Mesendoderm (in vitro differentiated cells): ENCODE measurements at regions not wholly inside any gene's neighbourhood (a gene's known extent, or its start where the extent isn't known, plus 50 kb on each side); places are given as distances from the start of the nearest gene placed in this dataset.
"Not testable (repeated sequence)": the region's sequence is repeated elsewhere in the genome, so short reads cannot be mapped to it uniquely, and the experiment has no call there.

Experiments used
- DNase-seq: peaks from one replicate; pipeline ENCODE4 v3.0.0; 2013
- H2AK5ac ChIP-seq: 2 replicates; pipeline ENCODE4 v1.6.1; 2013; ENCODE audit warnings: low read length, inconsistent platforms
- H2BK120ac ChIP-seq: 2 replicates; pipeline ENCODE4 v1.6.1; 2013; ENCODE audit warnings: low read depth, mild to moderate bottlenecking, low read length, moderate library complexity, mixed read lengths
- H2BK15ac ChIP-seq: replicated peaks from 2 replicates; pipeline ENCODE4 v1.6.1; 2013; ENCODE audit warnings: low read depth, mild to moderate bottlenecking, moderate library complexity
- H2BK5ac ChIP-seq: 2 replicates; pipeline ENCODE4 v1.6.1; 2013; ENCODE audit warnings: low read length, inconsistent platforms
- H3K18ac ChIP-seq: 2 replicates; pipeline ENCODE4 v1.6.1; 2013; ENCODE audit warnings: mild to moderate bottlenecking, low read length, mixed read lengths
- H3K23ac ChIP-seq: one replicate; pipeline ENCODE4 v1.6.1; 2013; ENCODE audit warnings: low read length
- H3K27ac ChIP-seq: 2 replicates; pipeline ENCODE4 v1.5.1; 2013; ENCODE audit warnings: low read depth, mild to moderate bottlenecking, inconsistent platforms, low read length, moderate library complexity
- H3K27me3 ChIP-seq: 2 replicates; pipeline ENCODE4 v1.6.1; 2013; ENCODE audit warnings: low read length, control low read depth, mild to moderate bottlenecking, inconsistent platforms; ENCODE audit not compliant: insufficient read depth, poor library complexity
- H3K36me3 ChIP-seq: 2 replicates; pipeline ENCODE4 v1.6.1; 2013; ENCODE audit warnings: low read length, inconsistent platforms; ENCODE audit not compliant: control insufficient read depth, insufficient read depth
- H3K4ac ChIP-seq: one replicate; pipeline ENCODE4 v1.6.1; 2013; ENCODE audit warnings: low read depth, mild to moderate bottlenecking, low read length, moderate library complexity
- H3K4me1 ChIP-seq: 2 replicates; pipeline ENCODE4 v1.6.1; 2013; ENCODE audit warnings: low read depth, low read length, inconsistent platforms; ENCODE audit not compliant: control insufficient read depth
- H3K4me2 ChIP-seq: 2 replicates; pipeline ENCODE4 v1.6.1; 2013; ENCODE audit warnings: low read length
- H3K4me3 ChIP-seq: 2 replicates; pipeline ENCODE4 v1.5.1; 2013; ENCODE audit warnings: mild to moderate bottlenecking, low read length
- H3K56ac ChIP-seq: one replicate; pipeline ENCODE4 v1.6.1; 2013; ENCODE audit warnings: low read length
- H3K79me1 ChIP-seq: 2 replicates; pipeline ENCODE4 v1.6.1; 2013; ENCODE audit warnings: low read length, inconsistent platforms
- H3K79me2 ChIP-seq: 2 replicates; pipeline ENCODE4 v1.6.1; 2013; ENCODE audit warnings: mild to moderate bottlenecking, low read length; ENCODE audit not compliant: control insufficient read depth, insufficient read depth
- H3K9ac ChIP-seq: 2 replicates; pipeline ENCODE4 v1.6.1; 2013; ENCODE audit warnings: low read length, inconsistent platforms
- H4K5ac ChIP-seq: one replicate; pipeline ENCODE4 v1.6.1; 2013; ENCODE audit warnings: low read length
- H4K8ac ChIP-seq: one replicate; pipeline ENCODE4 v1.6.1; 2013; ENCODE audit warnings: low read depth, mild to moderate bottlenecking, control low read depth, low read length, moderate library complexity
- WGBS: extraction: QIAGEN DNeasy Blood & Tissue Kit; methylation state at CpG from one replicate; pipeline ENCODE4 v1.1.7; 2013; ENCODE audit warnings: low lambda C conversion rate, missing lambda C conversion rate; ENCODE audit not compliant: insufficient coverage; ENCODE audit errors: extremely low coverage; 5-methylcytosine and 5-hydroxymethylcytosine counted together

GRCh38 chr9:66713552-66713951 is 187.0 kb upstream of the ZNF658 start:
- not testable (repeated sequence) for H3K79me1 ChIP-seq, H3K9ac ChIP-seq, H3K27me3 ChIP-seq, H3K56ac ChIP-seq, H2BK5ac ChIP-seq, H4K8ac ChIP-seq, H2AK5ac ChIP-seq, H3K23ac ChIP-seq, H3K4me1 ChIP-seq, H3K36me3 ChIP-seq, H3K79me2 ChIP-seq, DNase-seq, H3K18ac ChIP-seq, H2BK120ac ChIP-seq, H3K27ac ChIP-seq, H3K4ac ChIP-seq, H3K4me2 ChIP-seq, H3K4me3 ChIP-seq, H4K5ac ChIP-seq, H2BK15ac ChIP-seq
- WGBS, result no CpG with 5 or more reads among the region's 8 CpGs

GRCh38 chr9:66720845-66721244 is 179.7 kb upstream of the ZNF658 start:
- not testable (repeated sequence) for H3K79me2 ChIP-seq, H3K18ac ChIP-seq, DNase-seq, H2BK120ac ChIP-seq, H2AK5ac ChIP-seq, H3K56ac ChIP-seq, H2BK15ac ChIP-seq, H3K4me2 ChIP-seq, H3K4me3 ChIP-seq, H3K23ac ChIP-seq, H3K9ac ChIP-seq, H2BK5ac ChIP-seq, H3K4ac ChIP-seq, H3K27ac ChIP-seq, H4K8ac ChIP-seq, H3K36me3 ChIP-seq, H4K5ac ChIP-seq, H3K79me1 ChIP-seq, H3K27me3 ChIP-seq, H3K4me1 ChIP-seq
- WGBS, result no CpG with 5 or more reads among the region's 4 CpGs

- H3K4me2 ChIP-seq, H3K4ac ChIP-seq, H2AK5ac ChIP-seq, H3K4me1 ChIP-seq, H4K8ac ChIP-seq, H3K18ac ChIP-seq, H3K4me3 ChIP-seq, H3K79me1 ChIP-seq, H2BK15ac ChIP-seq, H4K5ac ChIP-seq, DNase-seq, H2BK5ac ChIP-seq, H3K9ac ChIP-seq, H3K23ac ChIP-seq, H3K36me3 ChIP-seq, H3K27me3 ChIP-seq, H3K79me2 ChIP-seq, H3K56ac ChIP-seq, H3K27ac ChIP-seq, H2BK120ac ChIP-seq: not testable (repeated sequence)
Observed at GRCh38 chr9:66727540-66727939, 173.0 kb upstream of the ZNF658 start.

GRCh38 chr9:66736686-66737085 is 163.8 kb upstream of the ZNF658 start:
- not testable (repeated sequence) for DNase-seq, H4K8ac ChIP-seq, H4K5ac ChIP-seq, H2AK5ac ChIP-seq, H3K4me2 ChIP-seq, H3K4me3 ChIP-seq, H3K79me1 ChIP-seq, H3K23ac ChIP-seq, H3K36me3 ChIP-seq, H3K27me3 ChIP-seq, H3K27ac ChIP-seq, H3K9ac ChIP-seq, H2BK15ac ChIP-seq, H3K4me1 ChIP-seq, H3K56ac ChIP-seq, H3K4ac ChIP-seq, H3K79me2 ChIP-seq, H3K18ac ChIP-seq, H2BK5ac ChIP-seq, H2BK120ac ChIP-seq

GRCh38 chr9:66738418-66738817 is 162.1 kb upstream of the ZNF658 start:
- not testable (repeated sequence) for H2BK120ac ChIP-seq, H2AK5ac ChIP-seq, H3K23ac ChIP-seq, H3K9ac ChIP-seq, H2BK5ac ChIP-seq, H3K79me1 ChIP-seq, H3K4me3 ChIP-seq, H3K27me3 ChIP-seq, H3K4me1 ChIP-seq, H3K4me2 ChIP-seq, H3K27ac ChIP-seq, H4K8ac ChIP-seq, H2BK15ac ChIP-seq, H3K4ac ChIP-seq, H4K5ac ChIP-seq, H3K18ac ChIP-seq, H3K56ac ChIP-seq, H3K36me3 ChIP-seq, H3K79me2 ChIP-seq, DNase-seq
- no CpG with 5 or more reads among the region's 1 CpG for WGBS

GRCh38 chr9:66740136-66740535 is 160.4 kb upstream of the ZNF658 start:
- not testable (repeated sequence) for H2BK5ac ChIP-seq, H3K56ac ChIP-seq, H4K8ac ChIP-seq, DNase-seq, H3K79me2 ChIP-seq, H3K36me3 ChIP-seq, H3K27me3 ChIP-seq, H3K79me1 ChIP-seq, H3K4me2 ChIP-seq, H3K18ac ChIP-seq, H2BK15ac ChIP-seq, H3K9ac ChIP-seq, H3K23ac ChIP-seq, H3K4me1 ChIP-seq, H3K4ac ChIP-seq, H3K27ac ChIP-seq, H2BK120ac ChIP-seq, H3K4me3 ChIP-seq, H4K5ac ChIP-seq, H2AK5ac ChIP-seq
- WGBS, result no CpG with 5 or more reads among the region's 4 CpGs
